ENCODE measurements at regions not wholly inside any gene's neighbourhood (a gene's known extent, or its start where the extent isn't known, plus 50 kb on each side); places are given as distances from the start of the nearest gene placed in this dataset.

DNA sequence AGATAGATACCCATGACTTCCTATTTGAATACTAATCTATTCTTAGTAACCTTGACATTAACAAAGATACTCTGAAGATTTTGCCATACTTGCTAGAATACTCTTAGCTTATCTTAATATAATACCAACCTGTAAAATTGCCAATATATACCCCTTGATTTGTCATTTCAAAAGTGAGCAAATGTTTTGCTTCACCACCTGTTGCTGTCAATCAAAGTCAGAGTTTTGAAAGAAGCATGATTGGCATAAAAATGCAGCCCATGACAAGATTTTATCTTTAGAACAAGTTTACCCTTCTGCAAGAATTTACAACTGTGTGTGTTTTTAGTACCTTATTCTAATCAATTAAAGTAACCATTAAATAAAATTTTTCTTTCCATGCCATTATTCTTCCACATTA is 236.2 kb downstream of the TBX18 start:
- TF ChIP-seq POLR2A (IDR thresholded peaks at IDR 0.05) = no peak
- TF ChIP-seq, protein P1, sequence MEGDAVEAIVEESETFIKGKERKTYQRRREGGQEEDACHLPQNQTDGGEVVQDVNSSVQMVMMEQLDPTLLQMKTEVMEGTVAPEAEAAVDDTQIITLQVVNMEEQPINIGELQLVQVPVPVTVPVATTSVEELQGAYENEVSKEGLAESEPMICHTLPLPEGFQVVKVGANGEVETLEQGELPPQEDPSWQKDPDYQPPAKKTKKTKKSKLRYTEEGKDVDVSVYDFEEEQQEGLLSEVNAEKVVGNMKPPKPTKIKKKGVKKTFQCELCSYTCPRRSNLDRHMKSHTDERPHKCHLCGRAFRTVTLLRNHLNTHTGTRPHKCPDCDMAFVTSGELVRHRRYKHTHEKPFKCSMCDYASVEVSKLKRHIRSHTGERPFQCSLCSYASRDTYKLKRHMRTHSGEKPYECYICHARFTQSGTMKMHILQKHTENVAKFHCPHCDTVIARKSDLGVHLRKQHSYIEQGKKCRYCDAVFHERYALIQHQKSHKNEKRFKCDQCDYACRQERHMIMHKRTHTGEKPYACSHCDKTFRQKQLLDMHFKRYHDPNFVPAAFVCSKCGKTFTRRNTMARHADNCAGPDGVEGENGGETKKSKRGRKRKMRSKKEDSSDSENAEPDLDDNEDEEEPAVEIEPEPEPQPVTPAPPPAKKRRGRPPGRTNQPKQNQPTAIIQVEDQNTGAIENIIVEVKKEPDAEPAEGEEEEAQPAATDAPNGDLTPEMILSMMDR (IDR thresholded peaks at IDR 0.05) = no peak
